ENCODE measurements at regions not wholly inside any gene's neighbourhood (a gene's known extent, or its start where the extent isn't known, plus 50 kb on each side); places are given as distances from the start of the nearest gene placed in this dataset.

DNA sequence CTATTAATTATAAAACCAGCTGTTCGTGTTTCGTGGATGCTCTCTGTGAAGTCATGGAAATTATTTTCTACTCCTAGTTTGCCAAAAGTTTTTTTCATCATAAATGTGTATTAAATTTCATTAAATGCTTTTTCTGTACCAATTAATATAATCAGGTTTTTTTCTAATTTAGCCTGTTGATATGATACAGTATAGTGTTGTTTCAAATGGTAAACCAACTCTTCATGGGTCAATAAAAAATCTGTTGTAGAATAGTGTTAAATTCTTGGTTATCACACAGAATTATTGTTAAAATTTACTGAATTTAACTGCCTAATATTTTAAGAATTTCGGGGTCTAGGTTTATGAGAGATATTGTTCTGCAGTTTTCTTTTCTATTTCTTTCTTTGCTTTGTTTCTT lies 505.9 kb upstream of the MANEA start:
- DNase-seq, result no peak

DNA sequence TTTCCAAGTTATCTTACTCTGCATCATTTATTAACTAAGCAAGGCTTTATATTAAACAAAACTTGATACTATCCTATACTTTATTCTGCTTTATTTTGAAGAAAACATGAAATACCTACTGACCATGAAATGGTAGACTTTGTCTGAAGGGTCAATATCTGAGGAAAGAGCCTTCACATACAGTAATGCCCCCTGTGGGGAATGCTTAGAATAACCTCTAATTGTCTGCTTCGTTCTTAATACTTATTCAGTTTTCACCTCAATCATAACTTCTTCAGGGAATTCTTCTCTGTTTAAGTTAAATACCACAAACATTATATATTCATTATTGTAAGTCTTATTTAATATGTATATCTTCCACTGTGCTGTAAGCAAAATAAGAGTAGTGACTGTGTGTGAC lies 498.9 kb upstream of the MANEA start:
- DNase-seq, result no peak

DNA sequence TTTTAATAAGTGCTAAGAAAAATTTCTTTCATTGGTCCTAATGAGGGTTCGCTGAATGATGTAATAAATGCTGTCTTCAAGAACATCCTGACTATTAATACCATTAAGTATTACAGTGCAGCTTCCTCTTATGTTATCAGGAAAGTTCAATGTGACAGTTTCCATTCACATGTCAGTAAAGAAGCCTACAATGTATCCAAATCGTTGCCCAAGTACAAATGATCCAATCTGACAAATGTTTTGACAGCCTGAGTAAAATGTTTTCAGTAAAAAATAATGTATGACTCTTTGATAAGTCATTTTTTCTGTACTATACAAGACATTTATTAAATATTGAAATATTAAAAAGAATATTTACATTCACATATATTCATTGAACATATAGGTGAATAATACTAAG lies 496.1 kb upstream of the MANEA start:
- DNase-seq, result no peak

DNA sequence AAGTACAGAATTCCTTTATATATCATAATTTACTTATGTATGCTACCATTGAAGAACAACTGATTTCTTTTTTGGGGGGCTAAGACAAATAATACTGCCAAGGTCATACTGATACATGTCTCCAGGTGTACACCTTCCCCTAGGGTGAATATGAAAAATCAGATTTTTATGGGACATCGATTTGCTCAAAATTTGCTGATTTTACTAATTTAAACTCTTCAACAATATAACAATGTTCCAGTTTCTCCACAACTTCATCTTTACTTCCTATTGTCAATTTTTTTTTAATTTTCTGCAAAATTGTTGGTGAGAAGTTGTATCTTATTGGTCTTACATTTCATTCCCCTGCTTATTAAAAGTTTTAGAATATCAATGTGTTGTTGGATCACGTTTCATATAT lies 495.4 kb upstream of the MANEA start:
- no peak for DNase-seq

DNA sequence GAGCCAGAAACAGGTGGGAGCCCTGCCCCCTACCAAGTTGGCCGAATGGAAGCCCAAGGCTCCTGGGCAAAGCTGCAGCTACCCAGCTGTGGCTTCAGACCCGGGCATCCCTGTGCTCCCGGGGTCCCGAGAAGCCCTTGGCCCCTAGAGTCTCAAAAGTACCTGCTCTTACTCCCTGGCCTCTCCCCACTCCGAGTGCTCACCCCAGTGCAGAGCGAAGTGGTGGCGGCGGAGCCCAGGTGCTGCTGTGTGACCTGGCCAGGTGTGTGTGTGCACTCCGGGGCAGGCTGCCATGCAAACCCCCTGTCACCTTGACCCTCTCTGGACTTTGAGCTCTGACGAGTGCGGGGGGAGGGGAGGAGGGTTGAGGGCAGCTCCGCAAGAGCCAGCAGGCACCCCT lies 493.8 kb upstream of the MANEA start:
- no peak for DNase-seq

DNA sequence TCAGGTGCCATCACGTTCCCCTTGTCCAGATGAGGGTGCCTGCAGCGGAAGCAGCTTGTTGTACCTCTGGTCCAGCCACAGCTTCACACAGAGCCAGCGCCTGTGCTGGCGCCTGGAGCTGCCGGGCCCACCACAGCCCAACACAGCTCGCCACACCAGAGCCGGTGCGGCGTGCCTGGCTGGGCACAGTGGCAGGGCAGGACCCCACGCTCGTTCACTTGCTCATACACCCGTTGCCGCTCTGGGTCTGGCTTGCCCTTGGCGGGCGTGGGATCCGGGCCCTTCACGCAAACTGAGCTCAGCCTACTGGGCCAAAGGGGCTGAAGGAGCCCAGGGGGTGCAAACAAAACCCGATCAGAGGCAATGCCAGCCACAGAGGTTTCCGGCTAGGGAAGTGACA lies 492.5 kb upstream of the MANEA start:
- DNase-seq, result no peak

DNA sequence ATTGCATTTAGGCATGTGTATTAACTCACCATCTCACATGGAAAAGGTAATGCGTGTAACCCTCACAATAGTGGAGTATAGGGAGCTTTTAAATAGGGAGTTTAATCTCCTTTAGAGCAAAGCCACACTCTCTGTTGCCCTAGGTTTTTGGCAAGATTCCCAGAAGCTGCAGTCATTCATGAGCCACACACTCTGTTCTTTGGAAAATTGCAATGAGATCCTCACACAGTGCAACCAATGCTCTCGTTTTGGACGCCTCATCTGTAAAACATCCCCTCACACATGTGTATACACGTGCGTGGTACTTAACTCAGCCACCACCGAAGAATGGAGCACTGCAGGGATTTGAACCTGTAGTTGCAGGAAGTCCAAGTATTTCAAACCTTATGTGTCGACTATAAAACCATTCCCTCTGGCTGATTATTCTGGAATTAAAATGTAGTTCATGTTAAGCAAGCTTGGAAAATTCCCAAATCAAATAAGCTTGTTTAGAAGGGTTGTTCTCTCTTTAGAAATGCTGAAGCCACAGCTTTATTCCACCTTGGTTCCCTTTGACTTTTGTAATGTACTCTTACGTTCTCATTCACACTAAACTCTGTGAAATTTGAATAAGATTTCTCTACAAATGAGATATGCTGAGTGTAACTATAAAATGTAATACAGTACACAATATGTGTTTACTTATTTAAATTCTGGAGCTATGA lies 489.8 kb upstream of the MANEA start:
- DNase-seq, result no peak

DNA sequence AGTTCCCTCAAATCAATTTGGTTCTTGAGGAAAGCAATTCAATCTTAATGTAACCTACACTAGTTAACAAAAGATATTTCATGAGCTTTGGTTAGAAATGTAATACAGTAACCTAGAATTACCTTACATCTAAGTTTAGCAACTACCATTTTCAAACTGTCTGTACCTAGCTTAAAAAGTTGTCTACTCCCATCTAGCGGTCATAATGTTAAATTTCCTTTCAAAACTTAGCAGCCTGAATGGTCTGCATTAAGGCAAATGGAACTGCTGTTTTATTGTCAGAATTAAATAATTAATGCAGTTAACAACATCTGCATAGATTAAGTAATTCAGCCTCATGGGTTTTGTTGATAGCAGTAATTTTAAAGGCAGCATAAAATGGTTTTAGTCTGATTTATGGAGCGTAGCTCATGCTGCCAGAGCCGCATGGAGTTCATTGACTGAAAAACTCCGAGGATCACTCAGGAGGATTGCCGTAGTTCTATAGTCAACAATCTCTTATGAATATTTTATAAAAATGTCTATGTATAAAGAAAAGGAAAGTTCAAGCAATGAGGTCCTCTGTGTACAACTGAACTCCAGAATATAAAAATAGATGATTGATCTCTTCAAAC lies 485.4 kb upstream of the MANEA start:
- peak; percentile 10 for DNase-seq

DNA sequence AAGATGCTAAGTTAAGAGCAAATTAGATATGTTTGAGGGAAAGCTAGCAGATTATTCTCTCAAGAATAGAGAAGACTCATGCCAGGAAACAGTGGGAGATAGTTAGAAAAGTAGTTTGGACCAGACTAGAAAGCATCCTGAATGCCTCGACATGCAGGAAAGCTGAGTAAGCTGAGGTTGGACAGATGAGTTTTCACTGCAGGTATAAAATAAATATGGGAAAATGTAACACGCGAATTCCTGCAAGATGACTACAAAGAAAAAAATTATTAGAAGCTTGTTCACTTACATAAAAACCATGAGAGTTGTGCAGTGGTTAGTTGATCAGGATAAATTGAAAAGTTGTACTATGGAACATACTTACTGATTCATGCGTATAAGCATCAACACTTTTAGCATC lies 484.2 kb upstream of the MANEA start:
- DNase-seq, result no peak

DNA sequence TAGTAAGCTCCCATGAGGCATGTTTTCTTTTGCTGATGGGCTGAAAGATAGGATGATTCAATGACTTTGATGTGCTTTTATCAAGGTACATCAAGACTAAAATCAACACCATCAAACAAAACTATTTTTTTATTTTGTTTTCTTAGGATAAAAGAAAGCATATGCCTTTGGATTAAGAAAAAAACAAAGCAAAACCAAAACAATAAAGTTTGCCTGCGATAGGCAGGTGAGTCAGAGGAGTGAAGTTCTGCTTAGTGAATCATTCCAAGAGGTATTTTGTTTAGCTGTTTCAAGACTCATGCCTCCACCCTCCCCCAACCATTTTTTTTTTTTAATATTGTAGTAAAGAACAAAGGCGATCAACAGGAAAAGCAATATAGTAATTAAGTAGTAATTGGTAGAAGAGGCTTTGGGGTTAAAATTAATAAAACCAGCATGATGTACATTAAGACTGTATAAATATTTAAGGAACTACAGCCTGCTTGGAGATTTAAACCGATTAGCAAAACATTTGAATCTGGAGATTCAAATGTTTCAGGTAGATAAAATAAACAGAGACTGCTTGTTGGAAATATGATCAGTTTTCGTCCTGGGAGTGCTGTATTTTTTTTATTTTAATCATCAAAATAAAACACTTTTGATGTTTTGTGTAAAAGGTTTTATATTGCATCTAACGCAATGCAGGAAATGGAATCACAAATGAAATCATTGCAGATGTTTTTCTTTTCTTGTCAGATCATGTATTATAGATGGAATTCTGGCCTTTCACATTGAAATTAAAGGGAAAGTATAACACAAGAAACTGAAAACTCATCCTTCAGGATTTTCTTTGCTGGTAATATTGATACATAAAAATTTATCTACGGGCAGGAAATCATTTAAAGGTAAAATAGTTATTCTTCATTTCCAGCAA lies 482.3 kb upstream of the MANEA start:
- DNase-seq, result no peak

DNA sequence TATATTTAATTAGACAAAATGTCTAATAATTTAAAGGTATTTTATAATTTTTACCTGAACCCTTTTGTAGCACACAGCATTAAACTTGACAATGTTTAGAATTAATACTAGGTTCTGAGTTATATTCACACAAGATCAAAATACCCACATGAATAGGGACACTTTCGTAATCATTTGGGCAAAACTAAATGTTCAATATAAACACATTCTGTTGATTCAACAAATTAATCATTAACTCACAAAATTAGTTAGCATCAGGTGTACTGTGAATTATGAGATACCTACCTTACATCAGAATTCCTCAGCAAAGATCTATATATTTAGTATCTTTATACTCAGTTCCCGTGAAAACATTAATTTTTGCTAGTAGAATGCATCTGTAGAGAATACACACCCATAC lies 481.5 kb upstream of the MANEA start:
- DNase-seq, result no peak

DNA sequence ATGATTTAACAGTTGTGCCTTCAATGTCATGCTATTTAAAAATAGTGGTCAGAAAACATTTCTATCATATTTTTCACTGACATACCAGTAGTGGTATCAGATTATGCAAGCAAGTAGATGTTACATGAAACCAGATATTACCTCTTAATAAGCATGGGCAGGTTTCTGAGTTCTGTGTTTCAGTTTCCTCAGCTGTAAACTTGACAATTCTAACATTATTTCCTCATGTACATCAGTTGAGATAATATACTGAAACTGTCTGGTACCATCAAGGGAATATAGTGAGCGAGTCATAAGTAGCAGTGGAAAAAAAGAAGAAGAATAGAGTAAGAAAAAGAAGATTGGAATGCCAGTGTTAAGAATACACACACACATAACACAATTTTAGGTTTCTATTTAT lies 477.9 kb upstream of the MANEA start:
- DNase-seq, result no peak

DNA sequence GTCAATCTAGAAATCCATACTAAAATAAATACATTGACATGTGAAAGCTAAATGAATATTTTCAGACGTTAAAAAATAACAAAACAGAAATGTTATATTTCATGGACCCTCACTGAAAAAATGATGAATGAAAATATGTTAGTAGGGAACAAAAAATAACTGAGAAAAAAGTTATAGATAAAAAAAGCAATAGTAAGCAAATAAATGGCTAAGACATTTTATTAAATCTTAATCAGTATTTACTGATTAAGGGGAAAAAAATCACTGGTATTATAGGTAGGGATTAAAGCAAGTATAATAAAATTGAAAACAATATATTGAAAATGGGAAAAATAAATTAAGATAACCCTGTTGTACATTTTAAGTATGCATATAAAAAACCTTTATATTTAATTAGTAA lies 468.1 kb upstream of the MANEA start:
- no peak for DNase-seq

DNA sequence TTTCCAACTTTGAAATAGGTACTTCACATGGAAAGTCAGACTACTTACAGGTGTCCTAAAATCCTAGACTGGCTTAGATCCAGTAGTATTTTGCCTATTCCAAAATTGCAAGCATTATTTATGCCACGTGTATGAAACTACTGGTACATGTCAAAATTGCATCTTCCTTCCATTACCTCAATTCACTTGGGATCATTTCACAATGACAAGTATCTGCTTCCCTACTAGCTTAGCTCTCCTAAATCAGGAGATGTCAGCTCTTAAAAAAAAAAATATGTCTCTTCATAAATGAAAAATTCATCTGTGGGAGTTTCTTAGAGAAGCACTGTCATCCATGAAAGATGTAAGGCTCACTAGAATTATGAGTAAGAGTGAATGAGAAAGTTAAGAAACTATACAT lies 466.6 kb upstream of the MANEA start:
- DNase-seq, result no peak

DNA sequence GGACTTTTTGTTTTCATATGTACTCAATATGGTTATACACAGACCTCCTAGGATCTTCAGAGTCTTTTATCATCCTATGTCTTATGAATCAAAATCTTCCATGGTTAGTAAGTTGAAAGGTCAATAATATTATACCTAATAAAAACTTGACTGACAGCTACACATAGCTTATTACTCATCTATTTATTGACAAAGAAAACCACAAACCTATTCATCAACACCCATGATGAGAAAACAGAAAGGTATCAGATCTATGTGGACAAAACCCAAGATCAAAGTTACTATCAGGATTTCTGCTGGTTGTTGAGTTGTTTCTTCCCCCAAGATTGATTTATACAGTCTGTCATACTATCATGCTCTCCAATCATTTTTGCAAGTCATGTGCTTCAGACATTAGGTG lies 460.1 kb upstream of the MANEA start:
- DNase-seq, result no peak

DNA sequence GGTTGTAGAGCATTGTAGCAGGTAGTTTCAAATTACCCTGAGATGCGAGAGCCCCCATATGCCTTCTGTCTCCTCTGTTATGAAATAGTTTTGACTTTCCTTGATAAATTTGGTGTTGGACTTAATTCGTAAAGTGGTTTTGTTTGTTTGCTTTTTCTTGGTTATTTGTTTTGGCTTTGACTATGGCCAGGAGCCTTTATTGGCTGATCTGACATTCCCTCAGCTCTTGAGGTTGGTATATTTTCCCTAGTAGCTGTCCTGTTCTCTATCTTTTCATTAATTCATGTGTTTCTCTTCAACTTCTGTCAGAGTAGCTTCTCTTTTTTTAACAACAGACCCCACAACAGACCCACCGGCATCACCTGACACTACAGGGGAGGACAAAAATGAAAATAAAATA lies 457.4 kb upstream of the MANEA start:
- DNase-seq, result no peak

DNA sequence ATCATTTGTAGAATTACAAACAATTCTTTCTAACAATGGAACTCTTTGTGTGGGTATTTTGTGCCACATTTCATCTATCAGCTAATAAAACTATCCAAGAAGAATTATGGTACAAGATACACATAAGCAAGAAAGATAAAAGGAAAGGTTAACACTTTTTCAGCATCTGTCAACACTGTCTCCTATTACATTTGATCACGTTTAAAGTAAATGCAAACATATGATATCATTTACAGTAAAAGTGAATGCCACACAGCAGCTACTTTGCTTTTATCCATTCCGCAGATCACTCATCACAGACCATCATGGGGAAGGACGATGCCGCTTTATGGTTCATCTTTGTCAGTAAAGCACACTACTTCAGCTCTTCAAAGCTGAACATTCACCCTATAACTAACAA lies 456.4 kb upstream of the MANEA start:
- DNase-seq, result no peak

DNA sequence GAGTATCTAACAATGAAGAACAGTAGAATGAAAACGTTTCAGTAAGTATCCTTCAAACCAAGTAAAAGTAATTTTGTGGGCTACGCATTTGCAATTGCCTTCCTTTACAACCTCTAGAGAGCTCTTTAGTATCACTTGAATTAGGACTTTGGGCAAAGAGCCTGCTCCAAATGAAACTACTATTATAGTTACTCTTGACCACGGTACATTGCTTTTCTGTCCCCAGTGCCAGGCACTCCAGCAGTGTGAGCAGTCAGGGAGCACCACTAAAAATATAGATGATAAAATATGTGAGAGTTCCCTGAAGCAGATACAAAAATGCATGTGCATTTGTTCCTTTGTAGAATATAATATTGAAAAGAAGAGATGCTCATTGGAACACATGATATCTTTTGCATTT lies 450.1 kb upstream of the MANEA start:
- no peak for DNase-seq

DNA sequence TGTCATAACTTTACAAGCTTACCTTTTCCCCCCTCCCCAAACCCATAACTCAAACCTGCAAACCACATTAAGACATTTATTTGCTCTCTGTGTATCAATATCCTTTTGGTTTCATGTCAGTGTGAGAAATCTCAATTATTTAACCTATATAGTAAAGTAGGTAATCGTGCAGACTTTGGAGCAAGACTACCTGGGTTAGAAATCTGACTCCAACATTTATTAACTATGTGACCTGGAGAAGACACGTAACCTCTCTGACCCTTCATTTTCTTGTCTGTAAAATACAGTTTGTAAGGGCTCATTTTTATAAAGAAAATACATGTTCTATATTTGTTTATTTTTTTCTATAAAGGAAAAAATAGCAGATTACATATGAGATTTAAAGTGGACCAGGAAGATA lies 448.9 kb upstream of the MANEA start:
- no peak for DNase-seq

DNA sequence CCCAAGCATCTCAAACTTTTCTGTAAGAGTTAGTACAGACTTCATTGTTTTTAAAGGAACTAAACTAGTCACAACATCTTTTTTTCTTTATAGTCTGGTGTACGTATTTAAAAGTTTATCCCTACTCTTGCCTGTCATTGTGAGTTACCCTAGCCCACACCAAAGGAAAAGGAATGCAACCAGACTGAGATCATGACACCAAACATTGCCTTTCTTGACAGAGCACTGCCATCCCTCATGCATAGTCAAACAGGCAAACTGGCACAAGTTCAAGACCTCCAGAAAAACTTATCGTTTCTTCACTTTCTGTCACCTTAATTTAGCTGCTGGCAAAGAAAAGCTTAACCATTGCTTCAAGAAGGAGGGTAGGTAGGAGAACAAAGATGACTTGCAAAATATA lies 448.4 kb upstream of the MANEA start:
- DNase-seq, result no peak

DNA sequence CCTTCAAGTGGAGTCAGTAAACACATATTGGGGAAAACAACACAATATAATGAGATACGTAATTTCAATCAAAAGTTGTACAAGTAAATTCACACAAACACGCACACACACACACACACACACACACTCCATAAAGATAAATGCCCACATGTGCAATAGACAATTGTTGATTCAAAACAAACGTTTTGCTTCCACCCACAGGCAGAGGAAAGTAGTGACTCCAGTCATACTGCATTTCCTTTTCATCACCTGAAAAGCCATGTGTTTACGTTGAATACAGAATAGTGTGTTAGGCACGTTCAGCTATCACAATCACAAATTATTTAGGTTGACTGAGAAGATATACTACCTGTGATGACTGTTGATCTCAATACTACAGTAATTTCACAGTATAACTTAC lies 443.8 kb upstream of the MANEA start:
- no peak for DNase-seq

DNA sequence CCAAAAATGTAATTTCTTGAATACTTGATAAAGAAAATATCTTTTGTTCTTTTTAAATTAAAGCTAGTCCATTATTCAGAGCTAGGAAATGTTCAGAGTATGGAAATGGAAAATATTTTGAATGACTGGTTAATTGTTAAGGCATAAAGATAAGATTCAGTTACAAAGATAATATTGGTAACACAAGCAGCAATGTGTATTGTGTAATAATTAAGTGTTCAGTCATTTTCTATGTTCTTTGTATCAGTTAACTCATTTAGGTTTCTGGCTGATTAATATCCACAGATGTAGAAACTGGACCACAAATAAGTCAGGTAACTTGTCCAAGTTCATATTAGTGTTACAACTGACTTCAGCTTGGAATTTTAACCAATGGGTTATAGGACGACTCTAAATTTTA lies 442.2 kb upstream of the MANEA start:
- no peak for DNase-seq

DNA sequence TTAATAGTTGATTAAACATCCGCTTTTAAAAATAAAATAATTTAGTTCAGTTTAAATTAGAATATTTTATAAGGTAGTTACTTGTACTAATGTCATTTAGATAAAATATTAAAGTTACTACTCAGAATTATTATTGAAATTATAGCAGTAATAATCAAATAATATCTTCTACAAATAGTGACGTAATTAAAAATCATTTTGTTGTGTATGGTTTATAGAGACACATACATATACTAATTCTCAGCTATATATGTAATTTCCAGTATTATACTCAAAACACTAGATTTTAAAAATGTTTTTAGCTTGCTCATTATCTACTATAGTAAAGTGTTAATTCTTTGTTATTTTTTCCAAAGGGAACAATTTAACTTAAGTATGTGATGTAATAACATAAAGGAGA lies 435.2 kb upstream of the MANEA start:
- no peak for DNase-seq

DNA sequence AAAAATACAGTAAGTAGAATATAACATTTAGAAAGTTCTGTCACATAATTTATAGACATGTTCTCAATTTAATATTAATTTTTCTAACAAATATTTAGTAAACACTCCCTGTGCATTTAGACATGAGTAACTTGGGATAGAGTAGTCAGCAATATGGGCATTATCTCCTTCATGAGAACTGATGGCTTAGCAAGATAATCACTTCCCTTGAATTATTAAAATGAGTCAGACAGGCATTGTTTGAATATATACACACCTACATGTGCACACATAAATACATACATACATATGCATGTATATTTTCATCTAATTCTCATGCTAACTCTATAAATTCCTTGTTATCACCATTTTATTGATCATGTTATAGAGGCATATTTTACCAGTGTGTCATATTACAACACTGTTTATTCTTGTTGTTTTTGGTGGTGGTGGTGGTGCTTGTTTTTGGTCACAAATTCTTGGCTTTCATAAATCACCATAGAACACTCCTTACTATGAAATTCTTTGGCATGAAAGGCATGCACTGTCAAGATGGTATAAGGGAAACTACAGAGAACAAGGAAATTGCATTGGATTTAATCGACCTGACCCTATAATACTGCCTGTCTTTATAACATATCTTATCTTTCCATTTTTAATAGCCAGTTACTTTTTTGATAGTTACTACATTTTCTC lies 434.5 kb upstream of the MANEA start:
- no peak for DNase-seq
